WTC11 (cell line): ENCODE measurements at regions not wholly inside any gene's neighbourhood (a gene's known extent, or its start where the extent isn't known, plus 50 kb on each side); places are given as distances from the start of the nearest gene placed in this dataset.

ENCODE experiments used
- ATAC-seq: fragments of 200-7000 bp; cut with Tn5 transposase; 2 replicates; pipeline ENCODE4 v1.10.0; 2021; ENCODE audit warnings: mild to moderate bottlenecking, moderate library complexity
- CTCF ChIA-PET: fragments of 300-600 bp; sonication (Branson Sonifier 250); formaldehyde crosslinking; loops from one replicate; lab custom pipeline; 2021; ENCODE audit warnings: antibody characterized with exemption; lab: Charles Lee
- POLR2A ChIA-PET: fragments of 350-600 bp; sonication (Branson Sonifier 250); formaldehyde crosslinking; loops from one replicate; lab custom pipeline; 2021; ENCODE audit warnings: antibody characterized with exemption; lab: Charles Lee
- DNase-seq: peaks from one replicate; pipeline ENCODE4 v3.0.0; 2021; ENCODE audit warnings: low spot score
- H3K27ac Mint-ChIP-seq: 2 replicates; pipeline ENCODE4 v1.8.0; 2021; ENCODE audit warnings: mixed read lengths
- H3K27me3 Mint-ChIP-seq: 2 replicates; pipeline ENCODE4 v1.8.0; 2021; ENCODE audit warnings: low read depth, mild to moderate bottlenecking, moderate library complexity, mixed read lengths
- H3K36me3 Mint-ChIP-seq: 2 replicates; pipeline ENCODE4 v1.8.0; 2021; ENCODE audit warnings: mixed read lengths
- H3K4me1 Mint-ChIP-seq: 2 replicates; pipeline ENCODE4 v1.8.0; 2022; ENCODE audit warnings: mixed read lengths
- H3K4me3 Mint-ChIP-seq: 2 replicates; pipeline ENCODE4 v1.8.0; 2021; ENCODE audit warnings: mild to moderate bottlenecking, moderate library complexity, mixed read lengths
- H3K9me3 Mint-ChIP-seq: 2 replicates; pipeline ENCODE4 v1.8.0; 2021; ENCODE audit warnings: mixed read lengths
- CBFB ChIP-seq: sonication (generic); formaldehyde crosslinking; IDR thresholded peaks from 2 replicates; pipeline ENCODE4 v1.8.1; 2022; ENCODE audit warnings: mild to moderate bottlenecking, low read depth, missing genetic modification reagents
- CREB1 ChIP-seq: sonication (generic); formaldehyde crosslinking; IDR thresholded peaks from 2 replicates; pipeline ENCODE4 v1.8.0; 2023; ENCODE audit warnings: mild to moderate bottlenecking, missing genetic modification reagents
- CREM ChIP-seq: sonication (generic); formaldehyde crosslinking; IDR thresholded peaks from 2 replicates; pipeline ENCODE4 v1.8.1; 2022; ENCODE audit warnings: mild to moderate bottlenecking, missing genetic modification reagents, moderate library complexity
- CTCF ChIP-seq: fragments of 200-600 bp; IDR thresholded peaks from 2 replicates; pipeline ENCODE4 v1.8.0; 2022; ENCODE audit warnings: antibody characterized with exemption
- ESRRA ChIP-seq: sonication (generic); formaldehyde crosslinking; IDR thresholded peaks from 2 replicates; pipeline ENCODE4 v1.8.1; 2022; ENCODE audit warnings: mild to moderate bottlenecking, missing genetic modification reagents, borderline replicate concordance
- ETV6 ChIP-seq: sonication (generic); formaldehyde crosslinking; IDR thresholded peaks from 2 replicates; pipeline ENCODE4 v1.8.1; 2022; ENCODE audit warnings: mild to moderate bottlenecking, missing genetic modification reagents
- FOXP4 ChIP-seq: sonication (generic); formaldehyde crosslinking; IDR thresholded peaks from 2 replicates; pipeline ENCODE4 v1.8.0; 2022; ENCODE audit warnings: mild to moderate bottlenecking, missing genetic modification reagents
- KAT7 ChIP-seq: sonication (generic); formaldehyde crosslinking; IDR thresholded peaks from 2 replicates; pipeline ENCODE4 v1.8.1; 2023; ENCODE audit warnings: missing genetic modification reagents, mild to moderate bottlenecking, borderline replicate concordance
- NFATC4 ChIP-seq: fragments of 250-450 bp; sonication (Bioruptor Pico); IDR thresholded peaks from 2 replicates; pipeline ENCODE4 v1.9.0; 2021; ENCODE audit warnings: mild to moderate bottlenecking
- NFYB ChIP-seq: sonication (generic); formaldehyde crosslinking; conservative IDR thresholded peaks from 2 replicates; pipeline ENCODE4 v1.8.0; 2022; ENCODE audit warnings: low read depth, missing genetic modification reagents
- NR1H2 ChIP-seq: sonication (generic); formaldehyde crosslinking; IDR thresholded peaks from 2 replicates; pipeline ENCODE4 v1.9.0; 2021; ENCODE audit warnings: mild to moderate bottlenecking, moderate library complexity, missing genetic modification reagents
- NR2C2 ChIP-seq: sonication (generic); formaldehyde crosslinking; IDR thresholded peaks from 2 replicates; pipeline ENCODE4 v1.8.0; 2022; ENCODE audit warnings: mild to moderate bottlenecking, missing genetic modification reagents
- RELA ChIP-seq: sonication (generic); formaldehyde crosslinking; IDR thresholded peaks from 2 replicates; pipeline ENCODE4 v1.8.1; 2022; ENCODE audit warnings: missing genetic modification reagents, mild to moderate bottlenecking, borderline replicate concordance
- RORB ChIP-seq: fragments of 250-450 bp; sonication (Bioruptor Pico); IDR thresholded peaks from 2 replicates; pipeline ENCODE4 v1.9.0; 2021; ENCODE audit warnings: mild to moderate bottlenecking
- SOX15 ChIP-seq: fragments of 250-450 bp; sonication (Bioruptor Pico); IDR thresholded peaks from 2 replicates; pipeline ENCODE4 v1.9.0; 2021; ENCODE audit warnings: mild to moderate bottlenecking
- TEAD4 ChIP-seq: sonication (generic); formaldehyde crosslinking; IDR thresholded peaks from 2 replicates; pipeline ENCODE4 v1.8.0; 2022; ENCODE audit warnings: mild to moderate bottlenecking, missing genetic modification reagents
- ZNF281 ChIP-seq: sonication (generic); formaldehyde crosslinking; IDR thresholded peaks from 2 replicates; pipeline ENCODE4 v1.8.0; 2023; ENCODE audit warnings: mild to moderate bottlenecking, missing genetic modification reagents
- ZNF425 ChIP-seq: fragments of 250-450 bp; sonication (Bioruptor Pico); conservative IDR thresholded peaks from 2 replicates; pipeline ENCODE4 v1.9.0; 2021; ENCODE audit warnings: mild to moderate bottlenecking
- ZNF671 ChIP-seq: fragments of 250-450 bp; sonication (Bioruptor Pico); IDR thresholded peaks from 2 replicates; pipeline ENCODE4 v1.8.0; 2021; ENCODE audit warnings: mild to moderate bottlenecking
- TF ChIP-seq, protein P1 (sequence below): sonication (generic); formaldehyde crosslinking; IDR thresholded peaks from 2 replicates; pipeline ENCODE4 v1.8.1; 2023; ENCODE audit warnings: mild to moderate bottlenecking, missing genetic modification reagents, moderate library complexity

GRCh38 chr5:56493308-56493707, 260.2 kb upstream of the ANKRD55 start:
- no peak overlapping the region for H3K4me3 Mint-ChIP-seq
- no peak for TF ChIP-seq CBFB (CRISPR knock-in tag)
- TF ChIP-seq ZNF671 (CRISPR knock-in tag): no peak
- TF ChIP-seq FOXP4 (CRISPR knock-in tag): no peak
- TF ChIP-seq ESRRA (CRISPR knock-in tag): no peak
- TF ChIP-seq KAT7 (CRISPR knock-in tag): no peak
- TF ChIP-seq NFATC4 (CRISPR knock-in tag): no peak
- no peak for TF ChIP-seq CTCF
- TF ChIP-seq NR2C2 (CRISPR knock-in tag): no peak
- no peak for TF ChIP-seq TEAD4 (CRISPR knock-in tag)
- no peak for TF ChIP-seq NR1H2 (CRISPR knock-in tag)
- no peak for TF ChIP-seq ZNF425 (CRISPR knock-in tag)
- no peak for TF ChIP-seq NFYB (CRISPR knock-in tag)
- TF ChIP-seq CREM (CRISPR knock-in tag): no peak
- TF ChIP-seq RELA: no peak
- TF ChIP-seq, protein P1, sequence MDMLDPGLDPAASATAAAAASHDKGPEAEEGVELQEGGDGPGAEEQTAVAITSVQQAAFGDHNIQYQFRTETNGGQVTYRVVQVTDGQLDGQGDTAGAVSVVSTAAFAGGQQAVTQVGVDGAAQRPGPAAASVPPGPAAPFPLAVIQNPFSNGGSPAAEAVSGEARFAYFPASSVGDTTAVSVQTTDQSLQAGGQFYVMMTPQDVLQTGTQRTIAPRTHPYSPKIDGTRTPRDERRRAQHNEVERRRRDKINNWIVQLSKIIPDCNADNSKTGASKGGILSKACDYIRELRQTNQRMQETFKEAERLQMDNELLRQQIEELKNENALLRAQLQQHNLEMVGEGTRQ (CRISPR knock-in tag): no peak
- TF ChIP-seq ZNF281 (CRISPR knock-in tag): no peak
- no peak for TF ChIP-seq CREB1 (CRISPR knock-in tag)
- TF ChIP-seq ETV6 (CRISPR knock-in tag): no peak
- TF ChIP-seq SOX15: no peak
- no peak for TF ChIP-seq RORB (CRISPR knock-in tag)
- peaks cover 13% of the 10 kb centered on the region for H3K9me3 Mint-ChIP-seq
- no peak for DNase-seq
- ChIA-PET POLR2A (no interaction called here), CTCF (no interaction called here)
- peaks cover 5% of the 10 kb centered on the region for H3K36me3 Mint-ChIP-seq
- no peak overlapping the region for H3K27ac Mint-ChIP-seq
- H3K27me3 Mint-ChIP-seq: peaks cover 4% of the 10 kb centered on the region; the same call in 1 of the 2 replicates
- ATAC-seq: no peak
- peaks cover 24% of the 10 kb centered on the region for H3K4me1 Mint-ChIP-seq
